ENCODE measurements at regions not wholly inside any gene's neighbourhood (a gene's known extent, or its start where the extent isn't known, plus 50 kb on each side); places are given as distances from the start of the nearest gene placed in this dataset.

- no peak for DNase-seq (ENCODE audit: low spot score)
Measured at GRCh38 chr13:78979349-78979748, 320.4 kb upstream of the OBI1 start.

DNA sequence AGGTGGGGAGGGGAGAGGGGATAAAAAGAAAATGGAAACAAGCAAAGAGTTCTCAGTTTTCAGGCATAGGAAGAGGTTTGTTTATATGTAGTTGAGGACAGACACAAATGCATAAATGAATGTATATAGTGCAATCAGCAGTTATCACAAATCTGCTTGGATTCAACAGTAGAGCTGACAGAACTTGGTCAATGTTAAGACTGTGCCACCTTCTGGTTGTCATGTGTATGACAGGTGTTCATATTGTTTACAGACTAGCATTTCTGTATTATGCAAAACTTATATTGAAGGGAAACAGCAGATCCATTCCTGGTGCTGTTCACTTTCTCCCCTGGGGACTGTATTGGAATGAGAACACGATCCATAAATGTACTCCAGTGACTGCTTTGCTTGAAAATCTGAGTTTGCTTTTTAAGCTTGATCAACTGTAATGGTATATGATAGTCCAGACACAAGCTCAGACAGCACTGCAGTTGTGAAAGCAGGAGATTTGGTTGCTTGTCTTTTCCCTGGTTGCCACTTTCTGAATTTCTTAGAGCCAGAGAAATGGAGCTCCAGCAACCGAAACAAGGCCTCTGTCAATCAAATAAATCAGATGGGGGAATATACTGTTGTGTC lies 319.5 kb upstream of the OBI1 start:
- peak; percentile 31 for DNase-seq (ENCODE audit: low spot score)

GRCh38 chr13:78977311-78977710 lies 318.4 kb upstream of the OBI1 start:
- DNase-seq (ENCODE audit: low spot score): no peak

- DNase-seq (ENCODE audit: low spot score): no peak
Measured at GRCh38 chr13:78976696-78977095, 317.7 kb upstream of the OBI1 start.

GRCh38 chr13:78972561-78972960 lies 313.6 kb upstream of the OBI1 start:
- no peak for DNase-seq (ENCODE audit: low spot score)

DNA sequence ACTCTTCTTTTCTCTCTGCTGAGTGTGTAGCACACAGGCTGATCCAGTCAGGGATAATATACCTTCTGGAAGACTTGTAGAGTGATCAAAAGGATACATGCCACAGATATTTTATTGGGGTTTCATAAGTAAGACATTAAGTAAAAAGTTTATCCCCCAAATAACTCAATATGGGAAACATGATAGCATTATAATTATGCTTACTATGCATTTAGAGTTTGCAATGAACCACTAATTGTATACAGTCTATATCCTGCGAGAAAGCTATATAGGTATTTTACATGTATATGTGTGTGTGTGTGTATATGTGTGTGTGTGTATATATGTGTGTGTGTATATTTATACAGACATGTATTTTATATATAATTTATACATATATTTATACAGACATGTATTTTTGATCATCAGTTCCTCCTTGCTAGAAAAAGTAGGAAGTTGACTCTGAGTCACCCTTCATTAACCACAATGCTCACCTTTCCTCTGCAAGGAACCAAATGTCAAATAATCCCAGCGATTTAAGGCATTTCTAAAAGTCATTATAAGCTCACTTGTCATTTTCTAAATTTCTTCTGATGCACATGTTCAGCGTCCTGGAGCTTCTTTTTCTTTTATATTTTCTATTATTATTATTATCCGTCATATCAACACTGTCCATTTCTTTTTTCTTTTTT lies 312.5 kb upstream of the OBI1 start:
- DNase-seq (ENCODE audit: low spot score): no peak

- DNase-seq (ENCODE audit: low spot score): no peak
Measured at GRCh38 chr13:78960881-78961280, 301.9 kb upstream of the OBI1 start.

DNA sequence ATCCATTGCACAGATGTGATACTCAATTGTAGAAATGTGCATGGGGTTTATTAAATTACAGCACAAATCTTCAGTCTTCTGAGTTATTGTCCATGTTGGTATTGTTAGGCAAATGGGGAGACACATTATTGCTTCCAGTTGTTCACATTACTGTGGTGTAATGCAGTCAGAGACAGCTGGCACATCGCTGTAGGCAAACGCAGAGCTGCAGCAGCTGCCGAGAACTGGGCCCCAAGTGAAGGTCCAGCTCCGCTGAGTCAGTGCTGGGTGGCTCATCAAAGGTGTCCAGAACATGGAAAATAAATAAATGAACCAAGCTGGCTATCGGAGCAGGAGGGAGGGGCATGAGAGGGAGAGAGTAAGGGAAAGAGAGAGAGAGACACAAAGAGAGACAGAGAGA lies 299.1 kb upstream of the OBI1 start:
- DNase-seq (ENCODE audit: low spot score): peak; percentile 3

- no peak for DNase-seq (ENCODE audit: low spot score)
Measured at GRCh38 chr13:78940455-78941130, 281.6 kb upstream of the OBI1 start.

GRCh38 chr13:78934336-78934735 lies 275.4 kb upstream of the OBI1 start:
- no peak for DNase-seq (ENCODE audit: low spot score)

DNA sequence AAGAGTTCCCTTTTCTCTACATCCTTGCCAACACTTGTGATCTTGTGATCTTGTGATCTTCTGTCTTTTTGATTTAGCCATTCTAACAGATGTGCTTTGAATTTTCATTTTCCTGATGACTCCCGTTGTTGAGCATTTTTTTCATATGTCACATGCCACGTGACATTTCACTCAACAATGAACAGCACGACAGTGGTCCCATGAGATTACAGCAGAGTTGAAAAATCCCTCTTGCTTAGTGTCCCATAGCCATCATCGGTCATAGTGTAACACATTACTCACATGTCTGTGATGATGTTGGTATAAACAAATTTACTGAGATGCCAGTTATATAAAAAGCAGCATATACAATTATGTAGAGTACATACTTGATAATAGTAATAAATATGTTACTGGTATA lies 256.1 kb upstream of the OBI1 start:
- DNase-seq (ENCODE audit: low spot score): no peak

DNA sequence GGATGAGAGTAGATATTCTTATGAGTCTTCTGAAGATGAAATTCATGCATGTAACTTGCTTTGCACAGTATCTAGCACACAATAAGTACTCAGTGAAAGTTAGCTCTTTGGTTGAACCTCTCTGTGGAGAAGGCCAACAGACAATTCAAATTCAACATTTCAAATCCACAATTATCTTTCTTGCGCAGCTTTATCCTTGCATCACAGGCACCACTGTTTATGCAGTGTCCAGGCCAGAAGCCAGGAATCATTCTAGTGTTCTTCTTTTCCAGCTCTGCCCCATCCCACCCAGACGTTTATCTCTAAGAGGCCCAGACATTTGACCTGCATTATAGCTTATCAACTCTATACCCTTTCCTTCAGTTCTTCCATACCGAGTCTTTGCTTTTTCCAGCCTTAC lies 254.7 kb upstream of the OBI1 start:
- no peak for DNase-seq (ENCODE audit: low spot score)

DNA sequence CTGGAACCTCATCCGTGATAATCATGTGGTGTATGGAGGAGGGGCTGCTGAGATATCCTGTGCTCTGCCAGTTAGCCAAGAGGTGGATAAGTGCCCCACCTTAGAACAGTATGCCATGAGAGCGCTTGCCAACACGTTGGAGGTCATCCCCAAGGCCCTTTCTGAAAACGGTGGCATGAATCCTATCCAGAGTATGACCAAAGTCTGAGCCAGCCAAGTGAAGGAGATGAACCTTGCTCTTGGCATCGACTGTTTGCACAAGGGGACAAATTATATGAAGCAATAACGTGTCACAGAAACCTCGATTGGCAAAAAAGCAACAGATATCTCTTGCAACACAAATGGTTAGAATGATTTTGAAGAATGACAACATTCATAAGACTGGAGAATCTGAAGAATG lies 251.2 kb upstream of the OBI1 start:
- DNase-seq (ENCODE audit: low spot score): no peak

GRCh38 chr13:78909276-78909675 lies 250.3 kb upstream of the OBI1 start:
- DNase-seq (ENCODE audit: low spot score): no peak

GRCh38 chr13:78907006-78907405 lies 248.1 kb upstream of the OBI1 start:
- DNase-seq (ENCODE audit: low spot score): no peak

DNA sequence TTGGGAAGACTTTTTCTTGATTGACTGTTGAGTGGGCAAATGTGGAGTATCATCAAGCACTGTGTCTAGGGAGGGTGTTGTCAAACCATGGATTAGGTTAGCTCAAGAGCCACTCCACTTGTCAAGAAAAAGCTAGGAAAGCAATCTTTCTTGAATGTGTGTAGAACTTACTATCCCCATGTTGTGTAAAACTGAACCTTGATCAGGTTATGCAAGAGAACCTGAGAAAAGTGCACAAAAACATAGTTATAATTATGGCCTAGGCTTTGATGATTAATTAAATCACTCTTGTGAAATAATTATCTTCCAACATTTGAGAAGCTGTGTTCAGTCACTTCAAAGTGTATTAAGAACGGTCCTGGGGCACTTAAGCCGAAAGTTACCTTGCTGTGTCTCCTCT lies 238.2 kb upstream of the OBI1 start:
- DNase-seq (ENCODE audit: low spot score): no peak

DNA sequence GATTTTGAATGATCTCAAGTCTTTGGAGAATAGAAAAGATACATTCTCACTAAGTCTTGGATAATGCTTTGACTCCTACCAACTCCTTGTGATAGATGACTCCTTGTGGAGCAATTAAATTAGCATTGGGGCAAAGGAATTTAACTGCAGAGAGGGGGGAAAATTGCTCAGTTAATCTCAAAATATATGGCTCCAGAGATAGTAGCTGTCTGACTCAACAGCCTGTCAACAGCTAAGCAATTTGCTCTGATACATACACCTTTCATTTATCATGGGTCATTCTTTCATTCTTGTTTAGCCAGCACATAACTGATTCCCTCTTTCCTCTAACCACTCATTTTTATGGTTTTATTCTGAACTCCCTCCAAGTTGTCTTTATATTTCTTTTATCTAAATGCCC lies 225.6 kb upstream of the OBI1 start:
- no peak for DNase-seq (ENCODE audit: low spot score)

- DNase-seq (ENCODE audit: low spot score): no peak
Measured at GRCh38 chr13:78881751-78882150, 222.8 kb upstream of the OBI1 start.

- DNase-seq (ENCODE audit: low spot score): no peak
Measured at GRCh38 chr13:78881054-78881453, 222.1 kb upstream of the OBI1 start.

DNA sequence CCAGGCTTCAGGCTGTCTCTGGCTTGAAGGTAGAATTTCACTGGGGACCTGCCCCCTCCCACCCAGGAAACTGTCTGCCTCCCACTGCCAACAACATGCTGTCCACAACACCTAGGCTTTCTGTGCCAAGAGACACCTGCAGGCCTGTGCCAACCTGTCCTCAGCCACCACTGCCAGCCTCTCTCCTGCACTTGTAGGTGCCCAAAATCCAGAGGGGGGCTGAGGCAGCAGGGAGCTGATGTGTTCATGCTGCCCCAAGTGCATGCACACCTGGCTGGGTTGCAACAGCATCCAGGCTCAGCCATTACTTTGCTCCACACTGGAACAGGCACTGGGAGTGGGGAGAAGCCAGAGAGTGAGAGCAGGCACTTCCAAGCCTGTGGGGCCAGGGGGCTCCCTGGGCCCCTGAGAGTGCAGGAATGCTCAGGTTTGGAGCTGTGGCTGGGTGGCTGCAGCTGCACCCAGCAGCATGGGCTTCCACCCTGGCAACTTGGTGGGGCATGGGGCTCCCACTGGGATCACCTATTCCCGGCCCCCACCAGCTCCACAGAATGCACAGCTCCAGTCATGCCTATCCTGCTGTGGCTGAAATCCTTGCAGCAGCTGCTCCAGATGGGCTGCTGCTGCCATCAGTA lies 218.1 kb upstream of the OBI1 start:
- no peak for DNase-seq (ENCODE audit: low spot score)

DNA sequence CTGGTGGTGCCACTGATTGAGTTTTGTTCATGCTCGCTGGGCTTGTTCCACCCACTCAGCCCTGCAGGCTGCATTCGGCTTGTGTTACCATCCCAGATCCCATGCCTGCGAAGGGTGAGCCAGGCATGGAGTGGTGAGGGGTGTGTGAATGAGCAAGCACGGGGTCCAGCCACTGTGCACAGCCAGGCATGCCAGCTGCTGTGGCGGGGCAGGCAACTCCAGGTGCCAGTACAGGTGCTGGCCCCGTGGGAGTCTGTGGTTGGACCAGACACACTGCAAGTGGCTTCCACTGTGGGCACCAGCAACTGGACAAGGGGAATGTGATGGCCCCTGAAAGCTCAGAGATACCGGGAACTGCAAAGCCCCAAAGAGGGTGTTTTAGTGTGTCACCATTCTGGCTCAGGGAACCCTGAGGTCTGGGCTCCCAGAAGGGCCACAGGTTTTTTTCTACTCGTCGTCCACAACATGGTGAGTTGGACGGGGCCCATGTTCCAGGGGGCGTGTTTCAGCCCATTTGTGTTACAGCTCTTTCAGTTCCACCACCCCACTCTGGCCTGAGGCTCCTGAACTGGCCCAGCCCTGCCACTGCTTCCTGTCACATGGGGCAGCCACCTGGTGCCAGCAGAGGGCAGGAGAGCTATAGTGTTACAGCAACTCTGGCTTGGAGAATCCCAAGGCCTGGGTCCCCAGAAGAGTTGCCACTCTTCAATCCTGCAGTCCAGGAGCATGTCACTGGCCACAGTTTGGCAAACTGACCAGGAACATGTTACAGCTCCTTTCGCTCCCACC lies 217.0 kb upstream of the OBI1 start:
- DNase-seq (ENCODE audit: low spot score): no peak

- no peak for DNase-seq (ENCODE audit: low spot score)
Measured at GRCh38 chr13:78868991-78869390, 210.0 kb upstream of the OBI1 start.
